Left forelimb (tissue), 1 donor: ENCODE measurements at regions not wholly inside any gene's neighbourhood (a gene's known extent, or its start where the extent isn't known, plus 50 kb on each side); places are given as distances from the start of the nearest gene placed in this dataset.

ENCODE experiments used
- DNase-seq: peaks from one replicate; pipeline ENCODE4 v3.0.0-alpha.2; 2018; ENCODE audit warnings: low spot score

- DNase-seq = no peak
Measured at GRCh38 chr3:71890356-71890931, 105.5 kb upstream of the PROK2 start.

- no peak for DNase-seq
Measured at GRCh38 chr3:71887256-71887655, 102.3 kb upstream of the PROK2 start.

GRCh38 chr3:71885006-71885405, 100.1 kb upstream of the PROK2 start:
- DNase-seq = no peak

- no peak for DNase-seq
Measured at GRCh38 chr3:71881732-71882131, 96.8 kb upstream of the PROK2 start.

GRCh38 chr3:71881041-71881440, 96.1 kb upstream of the PROK2 start:
- no peak for DNase-seq

- DNase-seq = no peak
Measured at GRCh38 chr3:71879089-71879488, 94.1 kb upstream of the PROK2 start.

- no peak for DNase-seq
Measured at GRCh38 chr3:71876135-71877105, 91.5 kb upstream of the PROK2 start.

GRCh38 chr3:71875461-71875947, 90.6 kb upstream of the PROK2 start:
- peak; percentile 85 for DNase-seq

GRCh38 chr3:71874618-71875017, 89.7 kb upstream of the PROK2 start:
- no peak for DNase-seq

- no peak for DNase-seq
Measured at GRCh38 chr3:71873093-71873611, 88.2 kb upstream of the PROK2 start.

GRCh38 chr3:71872256-71872655, 87.3 kb upstream of the PROK2 start:
- DNase-seq = no peak

GRCh38 chr3:71870966-71871512, 86.1 kb upstream of the PROK2 start:
- DNase-seq = no peak

- DNase-seq = no peak
Measured at GRCh38 chr3:71868876-71869275, 83.9 kb upstream of the PROK2 start.

- no peak for DNase-seq
Measured at GRCh38 chr3:71865727-71866126, 80.8 kb upstream of the PROK2 start.

GRCh38 chr3:71863563-71864190, 78.7 kb upstream of the PROK2 start:
- DNase-seq = no peak

GRCh38 chr3:71862371-71863140, 77.6 kb upstream of the PROK2 start:
- DNase-seq = no peak

- DNase-seq = no peak
Measured at GRCh38 chr3:71859123-71859519, 74.2 kb upstream of the PROK2 start.

GRCh38 chr3:71858503-71859122, 73.7 kb upstream of the PROK2 start:
- DNase-seq = no peak

- no peak for DNase-seq
Measured at GRCh38 chr3:71857956-71858355, 73.0 kb upstream of the PROK2 start.

GRCh38 chr3:71854706-71855105, 69.8 kb upstream of the PROK2 start:
- DNase-seq = no peak

GRCh38 chr3:71854096-71854495, 69.1 kb upstream of the PROK2 start:
- DNase-seq = no peak
